ENCODE measurements at regions not wholly inside any gene's neighbourhood (a gene's known extent, or its start where the extent isn't known, plus 50 kb on each side); places are given as distances from the start of the nearest gene placed in this dataset.

- no peak for TF ChIP-seq CTCF (IDR thresholded peaks at IDR 0.05)
- no peak for DNase-seq
- no peaks in the 10 kb centered on the region for H3K9me3 ChIP-seq (ENCODE audit: control insufficient read depth, insufficient read depth, low read length)
- Mint-ChIP-seq H3K4me3 (no peak overlapping the region), H3K27me3 (ENCODE audit: low read depth in 2 of 2) (no peaks in the 10 kb centered on the region), H3K36me3 (no peaks in the 10 kb centered on the region), H3K4me1 (no peaks in the 10 kb centered on the region), H3K9me3 (peaks cover 4 to 8% of the 10 kb centered on the region in 2 donors), H3K27ac (no peak overlapping the region)
- no peaks in the 10 kb centered on the region for H3K4me1 ChIP-seq (ENCODE audit: control insufficient read depth, insufficient read depth, low read length)
- intact Hi-C loops (cut with micrococcal nuclease), result no loop called here
- 81% methylated on average over 2 of the region's 2 CpGs for WGBS (ENCODE audit: insufficient coverage)
- H3K4me3 ChIP-seq (ENCODE audit: low read length), result no peak overlapping the region
- no peaks in the 10 kb centered on the region for H3K27me3 ChIP-seq (ENCODE audit: control insufficient read depth, insufficient read depth, low read length)
- no peak overlapping the region for H3K27ac ChIP-seq (ENCODE audit: low read length)
- ATAC-seq, result no peak
- H3K36me3 ChIP-seq (ENCODE audit: control insufficient read depth, insufficient read depth, low read length), result no peaks in the 10 kb centered on the region
These were observed 82.3 kb upstream of the PPARGC1A start for GRCh38 chr4:23972187-23972586.

DNA sequence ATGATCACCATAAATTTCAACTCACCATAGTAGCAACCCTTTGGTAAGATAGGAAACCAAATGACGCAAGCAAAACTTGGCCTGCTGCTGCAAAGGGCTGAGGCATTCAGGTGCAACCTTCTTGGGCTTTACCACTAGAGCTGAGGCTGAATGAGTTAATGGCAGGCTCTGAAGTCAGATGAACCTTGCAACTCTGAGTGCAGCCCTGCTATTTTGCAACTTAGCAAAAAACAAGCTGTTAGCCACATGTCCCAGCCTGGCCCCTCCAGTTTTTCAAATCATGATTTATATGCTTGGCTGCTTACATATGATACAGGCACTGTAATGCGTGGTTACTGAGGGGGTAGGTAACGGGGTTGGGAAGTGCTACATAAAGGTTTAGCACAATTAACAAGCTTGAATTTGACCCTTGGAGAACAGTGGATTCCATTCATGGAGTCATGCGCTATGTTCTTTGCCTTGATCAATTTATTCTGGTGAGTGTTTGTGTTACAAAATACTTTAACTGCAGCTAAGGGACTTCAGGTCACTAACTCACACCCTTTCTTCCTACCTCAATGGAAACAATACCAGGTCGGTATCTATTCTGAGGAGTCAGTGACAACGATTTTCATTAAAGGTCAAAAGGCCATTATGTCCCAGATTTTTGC lies 80.5 kb upstream of the PPARGC1A start:
- WGBS (ENCODE audit: insufficient coverage), result 89% methylated on average over 6 of the region's 6 CpGs
- no peak overlapping the region for H3K27ac Mint-ChIP-seq
- no peak for ATAC-seq

DNA sequence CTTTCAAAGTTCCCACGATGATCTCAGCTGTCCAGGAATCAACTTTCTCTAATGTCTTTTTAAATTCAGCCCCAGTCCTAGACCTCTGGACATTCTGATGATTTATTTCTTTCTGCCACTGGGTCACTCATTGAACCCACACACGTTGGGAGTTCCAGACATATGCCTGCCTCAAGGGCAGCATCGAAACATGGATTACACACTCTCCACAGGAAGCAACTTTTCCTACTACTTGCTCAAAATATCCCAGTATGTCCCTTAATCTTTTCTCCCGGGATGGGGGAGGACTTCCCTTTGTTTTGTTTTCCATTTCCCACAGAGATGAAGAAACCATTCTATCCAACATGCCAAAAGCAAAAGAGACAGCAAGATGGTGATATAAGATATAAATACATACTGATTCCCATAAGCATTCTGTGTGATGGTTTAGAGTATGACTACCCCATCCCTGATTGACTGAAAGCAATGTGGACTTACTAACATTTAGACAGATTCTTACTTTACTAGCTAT lies 79.8 kb upstream of the PPARGC1A start:
- Mint-ChIP-seq H3K9me3 (peaks cover 0 to 2% of the 10 kb centered on the region in 2 donors), H3K27ac (no peak overlapping the region), H3K4me3 (no peak overlapping the region), H3K27me3 (ENCODE audit: low read depth in 2 of 2) (no peaks in the 10 kb centered on the region), H3K4me1 (no peaks in the 10 kb centered on the region), H3K36me3 (no peaks in the 10 kb centered on the region)
- ATAC-seq (no peak), DNase-seq (no peak)
- no peaks in the 10 kb centered on the region for H3K27me3 ChIP-seq (ENCODE audit: control insufficient read depth, insufficient read depth, low read length)
- intact Hi-C loops (cut with micrococcal nuclease), result no loop called here
- no peak overlapping the region for H3K27ac ChIP-seq (ENCODE audit: low read length)
- no peaks in the 10 kb centered on the region for H3K9me3 ChIP-seq (ENCODE audit: control insufficient read depth, insufficient read depth, low read length)
- no peaks in the 10 kb centered on the region for H3K36me3 ChIP-seq (ENCODE audit: control insufficient read depth, insufficient read depth, low read length)
- 80% methylated on average over 4 of the region's 4 CpGs for WGBS (ENCODE audit: insufficient coverage)
- H3K4me3 ChIP-seq (ENCODE audit: low read length), result no peak overlapping the region
- no peaks in the 10 kb centered on the region for H3K4me1 ChIP-seq (ENCODE audit: control insufficient read depth, insufficient read depth, low read length)
- no peak for TF ChIP-seq CTCF (IDR thresholded peaks at IDR 0.05)

More for the DNA sequence above, 80.5 kb upstream of the PPARGC1A start:
- Histone ChIP-seq H3K9me3 (ENCODE audit: control insufficient read depth, insufficient read depth, low read length) (no peaks in the 10 kb centered on the region), H3K27ac (ENCODE audit: low read length) (no peak overlapping the region), H3K36me3 (ENCODE audit: control insufficient read depth, insufficient read depth, low read length) (no peaks in the 10 kb centered on the region), H3K4me3 (ENCODE audit: low read length) (no peak overlapping the region), H3K27me3 (ENCODE audit: control insufficient read depth, insufficient read depth, low read length) (no peaks in the 10 kb centered on the region), H3K4me1 (ENCODE audit: control insufficient read depth, insufficient read depth, low read length) (no peaks in the 10 kb centered on the region)
- Mint-ChIP-seq H3K9me3 (peaks cover 0 to 4% of the 10 kb centered on the region in 2 donors), H3K4me3 (no peak overlapping the region), H3K36me3 (no peaks in the 10 kb centered on the region), H3K27me3 (ENCODE audit: low read depth in 2 of 2) (no peaks in the 10 kb centered on the region), H3K4me1 (no peaks in the 10 kb centered on the region)
- intact Hi-C loops (cut with micrococcal nuclease), result no loop called here
- TF ChIP-seq CTCF (IDR thresholded peaks at IDR 0.05), result no peak
- no peak for DNase-seq

- H3K27ac ChIP-seq (ENCODE audit: low read length), result no peak overlapping the region
- no peaks in the 10 kb centered on the region for H3K36me3 ChIP-seq (ENCODE audit: control insufficient read depth, insufficient read depth, low read length)
- no peak overlapping the region for H3K27ac Mint-ChIP-seq
- H3K36me3 Mint-ChIP-seq, result no peaks in the 10 kb centered on the region
- H3K4me1 ChIP-seq (ENCODE audit: control insufficient read depth, insufficient read depth, low read length), result no peaks in the 10 kb centered on the region
- 95% methylated on average over 9 of the region's 10 CpGs for whole genome bisulfite sequencing (ENCODE audit: insufficient coverage)
- no peak overlapping the region for H3K4me3 ChIP-seq (ENCODE audit: low read length)
- H3K4me3 Mint-ChIP-seq, result no peak overlapping the region
- no peak for ATAC-seq
- H3K4me1 Mint-ChIP-seq, result no peaks in the 10 kb centered on the region
- H3K27me3 ChIP-seq (ENCODE audit: control insufficient read depth, insufficient read depth, low read length), result no peaks in the 10 kb centered on the region
- no peak for TF ChIP-seq CTCF (IDR thresholded peaks at IDR 0.05)
- no peak for DNase-seq
- intact Hi-C loops (cut with micrococcal nuclease), result no loop called here
- H3K9me3 Mint-ChIP-seq, result peaks cover 3% of the 10 kb centered on the region in 2 donors
- no peaks in the 10 kb centered on the region for H3K9me3 ChIP-seq (ENCODE audit: control insufficient read depth, insufficient read depth, low read length)
- no peaks in the 10 kb centered on the region for H3K27me3 Mint-ChIP-seq (ENCODE audit: low read depth in 2 of 2)
These were observed 77.4 kb upstream of the PPARGC1A start for GRCh38 chr4:23967281-23967680.
